PC-9 (cell line): ENCODE measurements at regions not wholly inside any gene's neighbourhood (a gene's known extent, or its start where the extent isn't known, plus 50 kb on each side); places are given as distances from the start of the nearest gene placed in this dataset.

Source experiments
- BruUV-seq: library from RNA; stranded (reverse); fragments of 400-500 nt; replicated peaks from 2 replicates; lab custom pipeline; 2021; lab: Mats Ljungman, UMichigan
- CTCF ChIA-PET: fragments of 300-600 bp; sonication (Branson Sonifier 250); formaldehyde crosslinking; loops from one replicate; lab custom pipeline; 2022; ENCODE audit warnings: antibody characterized with exemption; lab: Charles Lee
- POLR2A ChIA-PET: fragments of 300-600 bp; sonication (Branson Sonifier 250); formaldehyde crosslinking; loops from one replicate; lab custom pipeline; 2022; ENCODE audit warnings: antibody characterized with exemption; ENCODE audit not compliant: unreplicated experiment; lab: Charles Lee
- DNase-seq, 2 experiments: peaks; one replicate each; pipeline versions ENCODE4 v3.0.0 to v3.0.0-alpha.2; 2015 to 2022; ENCODE audit warnings: mixed read lengths in 1 of 2
- H2AFZ ChIP-seq: fragments of 200-600 bp; sonication (generic); 2 replicates; pipeline ENCODE4 v1.8.1; 2017; ENCODE audit warnings: antibody characterized with exemption
- H3F3A ChIP-seq: fragments of 200-600 bp; sonication (generic); 2 replicates; pipeline ENCODE4 v1.8.1; 2017; ENCODE audit warnings: antibody characterized with exemption, mild to moderate bottlenecking, low read depth; ENCODE audit not compliant: insufficient read depth
- H3K27ac ChIP-seq: fragments of 200-600 bp; sonication (generic); 2 replicates; pipeline ENCODE4 v1.6.1; 2016; ENCODE audit warnings: mixed run types
- H3K27me3 ChIP-seq: fragments of 200-600 bp; sonication (generic); 2 replicates; pipeline ENCODE4 v1.6.1; 2016; ENCODE audit warnings: low read depth, mixed run types; ENCODE audit not compliant: insufficient read depth
- H3K36me3 ChIP-seq: fragments of 200-600 bp; sonication (generic); 2 replicates; pipeline ENCODE4 v1.6.1; 2016; ENCODE audit warnings: low read depth, mixed run types
- H3K4me1 ChIP-seq: fragments of 200-600 bp; sonication (generic); replicated peaks from 2 replicates; pipeline ENCODE4 v1.6.1; 2016; ENCODE audit warnings: mixed run types; ENCODE audit not compliant: insufficient read depth
- H3K4me2 ChIP-seq: fragments of 200-600 bp; sonication (generic); 2 replicates; pipeline ENCODE4 v1.6.1; 2017; ENCODE audit warnings: mixed run types
- H3K4me3 ChIP-seq: fragments of 200-600 bp; sonication (generic); 2 replicates; pipeline ENCODE4 v1.6.1; 2016; ENCODE audit warnings: mixed run types
- H3K79me2 ChIP-seq: fragments of 200-600 bp; sonication (generic); 2 replicates; pipeline ENCODE4 v1.6.1; 2017; ENCODE audit warnings: low read depth, mixed run types
- H3K9me2 ChIP-seq: fragments of 200-600 bp; sonication (generic); 2 replicates; pipeline ENCODE4 v1.8.1; 2017; ENCODE audit warnings: mild to moderate bottlenecking; ENCODE audit not compliant: insufficient read depth
- H3K9me3 ChIP-seq: fragments of 200-600 bp; sonication (generic); 2 replicates; pipeline ENCODE4 v1.8.1; 2016; ENCODE audit warnings: low read depth; ENCODE audit not compliant: insufficient read depth
- H4K20me1 ChIP-seq: fragments of 200-600 bp; sonication (generic); 2 replicates; pipeline ENCODE4 v1.8.1; 2017; ENCODE audit not compliant: insufficient read depth
- EZH2 ChIP-seq: fragments of 200-600 bp; sonication (generic); IDR thresholded peaks from 2 replicates; pipeline ENCODE4 v1.8.0; 2017; ENCODE audit warnings: antibody characterized with exemption, low read depth
- intact Hi-C: fragments of 100-400 bp; cut with micrococcal nuclease; formaldehyde crosslinking; loops from one replicate; pipeline ENCODE4 v1.10.0; 2022; ENCODE audit not compliant: unreplicated experiment
- TF ChIP-seq, protein P1 (sequence below): fragments of 200-600 bp; sonication (generic); conservative IDR thresholded peaks from 2 replicates; pipeline ENCODE4 v1.6.1; 2017; ENCODE audit warnings: mixed run types, antibody characterized with exemption, mild to moderate bottlenecking, moderate library complexity

DNA sequence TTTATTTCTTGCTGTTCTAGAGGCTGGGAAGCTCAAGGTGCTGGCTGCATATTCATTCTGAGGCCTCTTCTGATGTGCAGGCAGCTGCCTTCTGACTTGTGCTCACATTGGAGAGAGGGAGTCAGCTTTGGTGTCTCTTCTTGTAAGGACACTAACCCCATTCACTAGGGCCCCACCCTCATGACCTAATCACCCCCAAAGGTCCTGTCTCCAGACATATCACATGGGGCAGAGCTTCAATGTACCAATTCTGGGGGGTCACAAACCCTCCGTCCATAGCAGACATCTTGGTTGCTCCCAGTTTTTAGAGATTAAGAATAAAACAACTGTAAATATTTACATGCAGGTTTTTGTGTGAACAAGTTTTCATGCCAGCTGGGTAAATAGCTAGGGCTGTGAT is 109.1 kb downstream of the RTP5 start:
- CTCF ChIA-PET = no interaction called here
- Histone ChIP-seq H3K9me3 (no peaks in the 10 kb centered on the region), H3K36me3 (no peaks in the 10 kb centered on the region), H4K20me1 (peaks cover 2% of the 10 kb centered on the region; the same call in 1 of the 2 replicates), H3K79me2 (no peaks in the 10 kb centered on the region), H3F3A (no peaks in the 10 kb centered on the region), H2AFZ (no peak overlapping the region), H3K27me3 (peaks cover 90% of the 10 kb centered on the region), H3K27ac (no peak overlapping the region), H3K9me2 (no peaks in the 10 kb centered on the region), H3K4me1 (no peaks in the 10 kb centered on the region), H3K4me2 (no peak overlapping the region), H3K4me3 (no peak overlapping the region)
- intact Hi-C loops = no loop called here
- POLR2A ChIA-PET = interaction anchor here (1.0 kb wide), 1 partner anchor 45 kb away, joined by 4 read pairs; no protein-coding TSS in a partner anchor
- no peak for DNase-seq
- TF ChIP-seq, protein P1, sequence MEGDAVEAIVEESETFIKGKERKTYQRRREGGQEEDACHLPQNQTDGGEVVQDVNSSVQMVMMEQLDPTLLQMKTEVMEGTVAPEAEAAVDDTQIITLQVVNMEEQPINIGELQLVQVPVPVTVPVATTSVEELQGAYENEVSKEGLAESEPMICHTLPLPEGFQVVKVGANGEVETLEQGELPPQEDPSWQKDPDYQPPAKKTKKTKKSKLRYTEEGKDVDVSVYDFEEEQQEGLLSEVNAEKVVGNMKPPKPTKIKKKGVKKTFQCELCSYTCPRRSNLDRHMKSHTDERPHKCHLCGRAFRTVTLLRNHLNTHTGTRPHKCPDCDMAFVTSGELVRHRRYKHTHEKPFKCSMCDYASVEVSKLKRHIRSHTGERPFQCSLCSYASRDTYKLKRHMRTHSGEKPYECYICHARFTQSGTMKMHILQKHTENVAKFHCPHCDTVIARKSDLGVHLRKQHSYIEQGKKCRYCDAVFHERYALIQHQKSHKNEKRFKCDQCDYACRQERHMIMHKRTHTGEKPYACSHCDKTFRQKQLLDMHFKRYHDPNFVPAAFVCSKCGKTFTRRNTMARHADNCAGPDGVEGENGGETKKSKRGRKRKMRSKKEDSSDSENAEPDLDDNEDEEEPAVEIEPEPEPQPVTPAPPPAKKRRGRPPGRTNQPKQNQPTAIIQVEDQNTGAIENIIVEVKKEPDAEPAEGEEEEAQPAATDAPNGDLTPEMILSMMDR = no peak
- TF ChIP-seq EZH2 = no peak
- BruUV-seq = no TSS peak

DNA sequence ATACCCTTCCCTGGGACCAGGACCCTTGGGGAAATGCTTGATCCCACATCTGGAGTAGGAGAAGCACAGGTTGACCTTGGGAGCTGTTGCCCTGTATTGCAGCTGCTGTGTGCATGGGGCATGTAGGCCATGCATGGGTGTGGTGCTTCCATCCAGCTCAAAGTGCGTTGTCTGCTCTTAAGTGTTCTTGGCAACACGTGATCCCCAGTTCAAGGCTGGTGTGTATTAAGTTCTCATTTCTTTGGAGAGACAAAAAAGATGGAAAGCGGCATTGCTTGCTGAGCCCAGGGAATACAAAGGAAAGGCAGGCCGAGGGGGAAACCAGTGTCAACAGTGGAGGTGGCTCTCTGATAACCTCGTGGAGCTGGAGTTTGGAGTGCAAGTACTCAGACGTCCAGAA is 110.7 kb downstream of the RTP5 start:
- peaks cover 90% of the 10 kb centered on the region for H3K27me3 ChIP-seq
- no peak overlapping the region for H3K4me3 ChIP-seq
- no peaks in the 10 kb centered on the region for H3K9me3 ChIP-seq
- H3K36me3 ChIP-seq = no peaks in the 10 kb centered on the region
- H3K79me2 ChIP-seq = no peaks in the 10 kb centered on the region
- H3K4me2 ChIP-seq = no peak overlapping the region
- POLR2A ChIA-PET = no interaction called here
- CTCF ChIA-PET = no interaction called here
- no peaks in the 10 kb centered on the region for H3F3A ChIP-seq
- peaks cover 4% of the 10 kb centered on the region; the same call in 1 of the 2 replicates for H4K20me1 ChIP-seq
- H2AFZ ChIP-seq = no peak overlapping the region
- no peaks in the 10 kb centered on the region for H3K9me2 ChIP-seq
- intact Hi-C loops = no loop called here
- DNase-seq = peak in 1 of 2 experiments; percentile 30
- BruUV-seq = no TSS peak
- H3K4me1 ChIP-seq = no peaks in the 10 kb centered on the region
- H3K27ac ChIP-seq = no peak overlapping the region
- TF ChIP-seq, protein P1 = no peak
- TF ChIP-seq EZH2 = no peak

DNA sequence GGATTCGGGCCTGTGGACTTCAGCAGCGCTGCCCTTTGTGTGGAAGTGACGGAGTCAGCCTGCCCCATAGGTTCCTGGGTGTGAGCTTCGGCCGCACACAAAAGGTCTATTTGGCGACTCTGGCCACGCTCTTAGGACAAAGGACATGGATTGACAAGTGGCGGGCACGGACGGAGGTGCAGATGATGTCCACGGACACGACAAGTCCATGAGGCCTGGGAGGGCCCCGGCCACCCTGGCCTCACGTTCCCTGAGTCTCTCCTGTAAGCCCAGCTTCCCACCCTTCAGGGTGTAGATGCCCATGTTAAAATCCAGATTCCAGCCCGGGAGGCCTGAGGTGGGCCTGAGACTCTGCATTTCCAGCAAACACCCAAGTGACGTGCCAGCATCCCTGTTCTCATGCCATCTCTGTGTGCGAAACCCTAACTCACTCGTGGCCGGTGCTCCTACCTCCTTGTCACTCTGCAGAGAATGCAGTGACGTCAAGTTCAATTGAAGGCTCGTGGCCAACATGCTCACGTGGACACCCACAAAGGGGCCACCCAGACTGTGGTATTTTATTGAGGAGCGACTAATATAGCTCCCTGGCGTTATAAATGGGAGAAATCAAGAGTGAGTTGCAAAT is 111.7 kb downstream of the RTP5 start:
- no peak overlapping the region for H2AFZ ChIP-seq
- no peaks in the 10 kb centered on the region for H3K79me2 ChIP-seq
- ChIA-PET POLR2A (no interaction called here), CTCF (no interaction called here)
- H3K36me3 ChIP-seq = no peaks in the 10 kb centered on the region
- H3K4me3 ChIP-seq = no peak overlapping the region
- intact Hi-C loops = no loop called here
- H3K4me2 ChIP-seq = no peak overlapping the region
- H3K27ac ChIP-seq = no peak overlapping the region
- H3K4me1 ChIP-seq = no peaks in the 10 kb centered on the region
- H4K20me1 ChIP-seq = peaks cover 4% of the 10 kb centered on the region; the same call in 1 of the 2 replicates
- H3F3A ChIP-seq = no peaks in the 10 kb centered on the region
- no peak for DNase-seq
- no peaks in the 10 kb centered on the region for H3K9me2 ChIP-seq
- BruUV-seq = no TSS peak
- peaks cover 87% of the 10 kb centered on the region for H3K27me3 ChIP-seq
- no peaks in the 10 kb centered on the region for H3K9me3 ChIP-seq
- TF ChIP-seq, protein P1 = no peak
- no peak for TF ChIP-seq EZH2
